SJCRH30 (cell line): ENCODE measurements at regions not wholly inside any gene's neighbourhood (a gene's known extent, or its start where the extent isn't known, plus 50 kb on each side); places are given as distances from the start of the nearest gene placed in this dataset.
"Not testable (repeated sequence)": the region's sequence is repeated elsewhere in the genome, so short reads cannot be mapped to it uniquely, and the experiment has no call there.

Experiments
- DNase-seq, 2 experiments: peaks; one replicate each; pipeline ENCODE4 v3.0.0-alpha.2; 2015 to 2020
- H3K27ac ChIP-seq: fragments of 250-450 bp; sonication (Bioruptor Pico); 2 replicates; pipeline ENCODE4 v1.5.1; 2020; ENCODE audit warnings: mild to moderate bottlenecking, moderate library complexity
- H3K27me3 ChIP-seq: fragments of 250-450 bp; sonication (Bioruptor Pico); 2 replicates; pipeline ENCODE4 v1.5.1; 2020; ENCODE audit warnings: mild to moderate bottlenecking, moderate library complexity
- H3K36me3 ChIP-seq: fragments of 250-450 bp; sonication (Bioruptor Pico); 2 replicates; pipeline ENCODE4 v1.5.1; 2020; ENCODE audit warnings: mild to moderate bottlenecking, moderate library complexity
- H3K4me1 ChIP-seq: fragments of 250-450 bp; sonication (Bioruptor Pico); 2 replicates; pipeline ENCODE4 v1.5.1; 2020; ENCODE audit warnings: mild to moderate bottlenecking, moderate library complexity
- H3K4me3 ChIP-seq: fragments of 250-450 bp; sonication (Bioruptor Pico); 2 replicates; pipeline ENCODE4 v1.5.1; 2020; ENCODE audit warnings: mild to moderate bottlenecking, moderate library complexity
- H3K9me3 ChIP-seq: fragments of 250-450 bp; sonication (Bioruptor Pico); replicated peaks from 2 replicates; pipeline ENCODE4 v1.5.1; 2020; ENCODE audit warnings: mild to moderate bottlenecking, moderate library complexity

DNA sequence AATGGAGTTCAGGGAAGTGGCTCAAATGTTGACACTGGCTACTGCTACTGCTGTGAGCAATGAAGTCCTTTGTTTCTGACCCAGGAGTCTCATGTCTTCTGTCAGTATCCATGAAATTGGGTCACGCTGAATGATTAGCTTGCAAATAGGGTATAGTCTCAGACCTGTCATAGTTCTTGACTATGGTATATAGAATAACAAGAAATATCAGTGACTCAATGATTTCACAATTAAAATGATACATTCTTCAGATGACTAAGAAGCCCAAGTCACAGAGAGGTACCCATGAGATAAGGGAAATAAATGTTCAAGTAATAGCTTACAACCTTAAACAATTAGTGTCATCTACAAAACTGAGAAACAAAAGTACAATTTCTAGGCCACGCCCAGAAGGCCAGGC is 89.3 kb downstream of the LYZL2 start:
- no peaks in the 10 kb centered on the region for H3K27me3 ChIP-seq
- no peak overlapping the region for H3K4me3 ChIP-seq
- peaks cover 19% of the 10 kb centered on the region for H3K4me1 ChIP-seq
- H3K27ac ChIP-seq: no peak overlapping the region
- no peaks in the 10 kb centered on the region for H3K36me3 ChIP-seq
- no peak for DNase-seq
- 0 out of 2 replicates have a peak, but pooled peaks cover 2% of the 10 kb centered on the region for H3K9me3 ChIP-seq

DNA sequence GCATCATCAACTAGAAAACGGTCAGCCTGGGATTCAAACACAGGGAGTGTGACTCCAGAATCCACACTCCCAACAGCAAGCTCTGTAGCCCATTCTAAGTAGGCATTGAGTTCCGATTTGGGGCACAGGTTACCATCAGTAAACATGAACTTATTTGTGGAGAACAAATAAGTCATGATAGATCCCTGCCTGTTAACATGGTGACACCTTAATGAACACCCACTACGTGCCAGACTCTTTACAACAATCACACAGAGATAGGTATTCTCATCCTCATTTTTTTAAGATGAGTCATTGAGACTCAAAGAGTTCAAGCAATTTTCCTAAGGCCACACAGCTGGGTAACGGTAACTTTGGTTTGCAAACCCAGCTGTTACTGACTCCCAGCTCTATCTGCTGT is 91.5 kb downstream of the LYZL2 start:
- 0 out of 2 replicates have a peak, but pooled peaks cover 2% of the 10 kb centered on the region for H3K9me3 ChIP-seq
- H3K4me3 ChIP-seq: no peak overlapping the region
- no peaks in the 10 kb centered on the region for H3K27me3 ChIP-seq
- H3K4me1 ChIP-seq: peaks cover 19% of the 10 kb centered on the region
- no peaks in the 10 kb centered on the region for H3K36me3 ChIP-seq
- peak in 1 of 2 experiments; percentile 22 for DNase-seq
- H3K27ac ChIP-seq: no peak overlapping the region

DNA sequence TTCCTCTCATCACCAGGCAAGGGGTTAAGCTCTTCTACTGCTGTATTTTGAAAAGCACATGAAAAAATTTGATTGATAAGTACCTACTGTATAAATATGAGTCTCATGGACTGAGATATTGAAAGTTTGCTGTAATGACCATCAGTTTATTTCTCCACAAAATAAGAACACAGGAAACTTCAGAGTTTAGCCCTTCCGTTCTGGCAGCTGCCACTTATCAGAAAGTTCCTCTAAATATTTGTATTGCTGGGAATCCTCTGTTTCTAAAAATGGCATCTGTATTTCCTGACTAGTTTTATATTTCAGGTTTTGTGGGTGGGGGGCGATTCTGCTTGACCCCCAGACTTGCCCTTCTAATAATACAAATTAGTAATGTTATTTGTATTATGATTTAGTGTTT is 92.0 kb downstream of the LYZL2 start:
- H3K4me1 ChIP-seq: peaks cover 19% of the 10 kb centered on the region
- no peaks in the 10 kb centered on the region for H3K36me3 ChIP-seq
- H3K4me3 ChIP-seq: no peak overlapping the region
- DNase-seq: no peak
- 0 out of 2 replicates have a peak, but pooled peaks cover 2% of the 10 kb centered on the region for H3K9me3 ChIP-seq
- no peaks in the 10 kb centered on the region for H3K27me3 ChIP-seq
- no peak overlapping the region for H3K27ac ChIP-seq

DNA sequence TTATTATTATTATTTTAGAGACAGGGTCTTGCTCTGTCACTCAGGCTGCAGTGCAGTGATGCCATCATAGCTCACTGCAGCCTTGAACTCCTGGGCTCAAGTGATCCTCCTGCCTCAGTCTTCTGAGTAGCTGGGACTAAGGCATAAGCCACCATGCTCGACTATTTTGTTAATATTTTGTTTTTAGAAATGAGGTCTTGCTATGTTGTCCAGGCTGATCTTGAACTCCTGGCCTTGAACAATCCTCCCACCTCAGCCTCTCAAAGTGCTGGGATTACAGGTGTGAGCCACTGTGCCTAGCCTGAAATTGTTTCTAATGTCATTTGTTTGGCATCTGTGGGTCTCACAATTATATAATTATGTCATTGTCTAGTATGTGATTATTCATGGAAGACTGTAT is 92.4 kb downstream of the LYZL2 start:
- not testable (repeated sequence) for DNase-seq, H3K27me3 ChIP-seq, H3K27ac ChIP-seq, H3K9me3 ChIP-seq, H3K36me3 ChIP-seq, H3K4me3 ChIP-seq
- H3K4me1 ChIP-seq: peaks cover 19% of the 10 kb centered on the region

DNA sequence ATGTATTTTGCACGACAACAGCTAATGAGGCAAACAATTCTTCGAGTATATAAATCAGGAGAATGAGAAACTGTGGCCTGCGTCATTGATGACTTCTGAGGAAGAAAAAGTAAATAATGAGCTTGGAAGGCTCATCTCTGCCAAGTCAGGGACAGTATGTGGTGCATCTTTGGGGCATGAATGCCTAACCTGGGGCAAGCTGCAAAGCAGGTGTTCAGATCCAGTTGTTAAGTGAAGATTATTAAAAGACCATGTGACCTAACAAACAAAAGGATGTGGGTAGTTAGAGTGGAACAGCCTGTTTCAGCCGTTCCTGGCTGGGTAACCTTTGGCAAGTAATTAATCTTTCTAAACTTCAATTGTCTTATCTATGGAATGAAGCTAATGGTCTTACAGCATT is 93.0 kb downstream of the LYZL2 start:
- Histone ChIP-seq H3K4me1 (peaks cover 19% of the 10 kb centered on the region), H3K27ac (no peak overlapping the region), H3K4me3 (no peak overlapping the region), H3K27me3 (no peaks in the 10 kb centered on the region), H3K9me3 (0 out of 2 replicates have a peak, but pooled peaks cover 2% of the 10 kb centered on the region), H3K36me3 (no peaks in the 10 kb centered on the region)
- no peak for DNase-seq

DNA sequence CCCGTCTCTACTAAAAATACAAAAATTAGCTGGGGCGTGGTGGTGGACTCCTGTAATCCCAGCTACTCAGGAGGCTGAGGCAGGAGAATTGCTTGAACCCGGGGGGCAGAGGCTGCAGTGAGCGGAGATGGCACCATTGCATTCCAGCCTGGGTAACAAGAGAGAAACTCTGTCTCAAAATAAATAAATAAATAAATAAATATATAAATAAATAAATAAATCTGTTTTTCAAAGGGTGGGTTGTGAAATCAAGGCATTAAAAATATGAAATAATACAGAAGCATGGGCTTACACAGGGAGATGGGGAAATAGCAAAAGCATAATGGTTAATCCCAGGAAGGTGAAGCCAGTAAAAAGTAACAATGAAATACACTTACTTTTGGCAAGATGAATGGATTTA is 93.9 kb downstream of the LYZL2 start:
- no peaks in the 10 kb centered on the region for H3K36me3 ChIP-seq
- no peak for DNase-seq

DNA sequence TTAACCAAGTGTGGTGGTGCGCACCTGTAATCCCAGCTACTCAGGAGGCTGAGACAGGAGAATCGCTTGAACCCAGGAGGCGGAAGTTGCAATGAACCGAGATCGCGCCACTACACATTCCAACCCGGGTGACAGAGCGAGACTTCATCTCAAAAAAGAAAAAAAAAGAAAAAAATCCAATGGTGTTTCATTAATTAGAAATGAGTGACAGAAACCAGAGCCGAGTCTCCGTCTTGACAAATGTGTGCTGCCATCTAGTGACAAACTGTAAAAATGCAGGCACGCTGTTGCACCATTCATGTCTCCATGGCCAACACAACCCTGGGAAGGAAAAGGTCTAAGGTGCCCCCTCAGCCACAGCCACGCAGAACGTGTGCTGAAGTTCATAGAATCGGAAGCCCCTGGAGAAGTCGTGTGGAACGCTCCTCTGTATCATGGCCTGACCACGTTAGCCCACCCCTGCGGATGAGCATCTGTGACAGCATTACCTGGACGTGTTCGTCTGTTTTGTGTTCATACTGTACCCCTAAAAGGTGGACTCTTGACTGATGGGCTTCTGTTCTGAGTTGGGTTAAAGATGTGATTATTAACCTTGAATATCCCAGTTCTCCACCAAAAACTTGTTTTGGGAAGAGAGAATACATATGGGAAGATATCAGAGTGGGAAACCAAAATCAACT is 94.9 kb downstream of the LYZL2 start:
- Histone ChIP-seq H3K27me3 (no peaks in the 10 kb centered on the region), H3K9me3 (0 out of 2 replicates have a peak, but pooled peaks cover 2% of the 10 kb centered on the region), H3K36me3 (no peaks in the 10 kb centered on the region), H3K4me1 (peaks cover 19% of the 10 kb centered on the region), H3K27ac (no peak overlapping the region), H3K4me3 (no peak overlapping the region)
- DNase-seq: peak; percentile 42 to 77

More for the DNA sequence above, 93.9 kb downstream of the LYZL2 start:
- Histone ChIP-seq H3K4me1 (peaks cover 19% of the 10 kb centered on the region), H3K4me3 (no peak overlapping the region), H3K27ac (no peak overlapping the region), H3K9me3 (0 out of 2 replicates have a peak, but pooled peaks cover 2% of the 10 kb centered on the region), H3K27me3 (no peaks in the 10 kb centered on the region)

DNA sequence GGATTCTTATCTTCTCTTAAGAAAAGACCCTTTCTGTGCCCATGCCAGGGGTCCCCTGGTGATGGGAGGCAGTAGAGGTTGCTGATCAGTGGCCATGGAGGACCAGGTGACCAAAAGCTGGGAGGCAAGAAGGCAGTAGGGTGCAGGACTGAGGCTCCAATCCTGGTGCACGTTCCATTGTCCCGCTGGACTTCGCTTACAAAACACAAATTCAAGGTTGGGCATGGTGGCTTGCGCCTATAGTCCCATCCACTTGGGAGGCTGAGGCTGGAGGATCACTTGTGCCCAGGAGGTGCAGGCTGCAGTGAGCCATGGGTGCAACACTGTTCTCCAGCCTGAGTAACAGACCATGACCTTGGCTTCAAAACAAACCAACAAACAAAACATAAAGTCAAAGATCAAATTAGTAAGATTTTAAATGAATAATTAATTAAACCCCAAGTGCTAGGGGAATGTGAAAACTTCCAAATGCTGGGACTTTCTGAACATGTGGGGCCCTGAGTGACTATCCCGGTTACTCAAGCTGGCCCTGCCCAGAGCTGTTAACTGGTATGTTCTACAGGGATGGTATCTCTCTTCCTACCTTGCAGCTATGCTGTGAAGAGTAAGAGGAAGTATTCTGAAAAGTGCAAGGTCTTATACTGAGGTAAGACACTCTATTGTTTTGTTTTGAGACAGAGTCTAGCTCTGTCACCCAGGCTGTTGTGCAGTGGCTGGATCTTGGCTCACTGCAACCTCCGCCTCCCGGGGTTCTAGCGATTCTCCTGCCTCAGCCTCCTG is 97.6 kb downstream of the LYZL2 start:
- no peak for DNase-seq
- H3K4me3 ChIP-seq: no peak overlapping the region

DNA sequence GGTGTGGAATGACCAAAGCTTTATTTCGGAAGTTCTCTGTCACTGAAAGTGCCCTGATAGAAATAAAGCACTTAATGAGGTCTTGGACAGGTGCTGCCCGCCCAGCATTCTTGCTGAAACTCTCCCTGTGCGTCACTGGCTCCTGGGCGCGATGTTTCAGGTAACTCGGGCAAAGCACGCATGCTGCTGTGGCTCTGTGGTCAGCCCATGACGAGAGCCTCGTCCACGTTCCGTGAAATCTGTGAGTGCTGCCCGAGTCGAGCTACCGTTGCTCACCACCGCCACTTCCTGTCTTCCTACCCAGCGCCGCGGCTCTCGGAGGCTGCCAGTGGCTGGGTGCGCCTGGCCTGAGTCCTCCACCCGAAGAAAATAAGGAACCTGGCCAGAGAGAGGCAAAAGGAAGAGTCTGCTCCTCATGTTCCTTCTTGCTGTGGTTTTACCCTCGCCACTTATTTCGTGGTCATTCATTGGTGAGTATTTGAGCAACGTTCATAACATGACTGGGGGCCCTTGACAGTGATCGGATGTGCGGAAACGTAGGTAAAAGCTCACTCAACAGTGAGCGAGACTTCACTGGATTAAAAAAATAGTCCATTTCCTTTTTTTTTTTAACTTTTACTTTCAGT is 95.5 kb downstream of the MAP3K8 start:
- no peak overlapping the region for H3K27ac ChIP-seq
- no peaks in the 10 kb centered on the region for H3K4me1 ChIP-seq
- no peaks in the 10 kb centered on the region for H3K9me3 ChIP-seq
- no peak for DNase-seq
- H3K4me3 ChIP-seq: no peak overlapping the region
- H3K36me3 ChIP-seq: no peaks in the 10 kb centered on the region
- H3K27me3 ChIP-seq: no peaks in the 10 kb centered on the region

More for the DNA sequence above, 97.6 kb downstream of the LYZL2 start:
- Histone ChIP-seq H3K4me1 (peaks cover 7% of the 10 kb centered on the region; the same call in 1 of the 2 replicates), H3K27ac (no peak overlapping the region), H3K36me3 (no peaks in the 10 kb centered on the region), H3K9me3 (no peaks in the 10 kb centered on the region), H3K27me3 (no peaks in the 10 kb centered on the region)

DNA sequence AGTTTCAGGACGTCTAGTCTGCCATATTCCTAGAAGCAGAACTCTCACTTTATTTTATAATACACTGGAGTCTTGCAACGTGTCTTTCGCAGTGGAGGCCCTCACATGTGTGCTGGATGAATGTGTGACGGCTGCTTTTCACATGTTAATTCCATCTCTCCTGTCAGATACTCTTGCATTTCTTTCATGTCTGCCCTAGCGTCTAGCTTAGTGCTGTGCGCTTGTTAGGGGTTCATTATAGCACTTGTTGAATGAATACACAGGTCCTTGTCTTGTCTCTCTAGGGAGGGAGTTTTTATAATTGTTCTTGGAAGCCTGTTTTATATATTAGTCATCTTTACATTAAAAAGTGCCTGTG is 94.4 kb downstream of the MAP3K8 start:
- H3K4me3 ChIP-seq: no peak overlapping the region
- H3K27me3 ChIP-seq: no peaks in the 10 kb centered on the region
- no peaks in the 10 kb centered on the region for H3K9me3 ChIP-seq
- DNase-seq: no peak
- no peaks in the 10 kb centered on the region for H3K4me1 ChIP-seq
- no peak overlapping the region for H3K27ac ChIP-seq
- H3K36me3 ChIP-seq: no peaks in the 10 kb centered on the region

DNA sequence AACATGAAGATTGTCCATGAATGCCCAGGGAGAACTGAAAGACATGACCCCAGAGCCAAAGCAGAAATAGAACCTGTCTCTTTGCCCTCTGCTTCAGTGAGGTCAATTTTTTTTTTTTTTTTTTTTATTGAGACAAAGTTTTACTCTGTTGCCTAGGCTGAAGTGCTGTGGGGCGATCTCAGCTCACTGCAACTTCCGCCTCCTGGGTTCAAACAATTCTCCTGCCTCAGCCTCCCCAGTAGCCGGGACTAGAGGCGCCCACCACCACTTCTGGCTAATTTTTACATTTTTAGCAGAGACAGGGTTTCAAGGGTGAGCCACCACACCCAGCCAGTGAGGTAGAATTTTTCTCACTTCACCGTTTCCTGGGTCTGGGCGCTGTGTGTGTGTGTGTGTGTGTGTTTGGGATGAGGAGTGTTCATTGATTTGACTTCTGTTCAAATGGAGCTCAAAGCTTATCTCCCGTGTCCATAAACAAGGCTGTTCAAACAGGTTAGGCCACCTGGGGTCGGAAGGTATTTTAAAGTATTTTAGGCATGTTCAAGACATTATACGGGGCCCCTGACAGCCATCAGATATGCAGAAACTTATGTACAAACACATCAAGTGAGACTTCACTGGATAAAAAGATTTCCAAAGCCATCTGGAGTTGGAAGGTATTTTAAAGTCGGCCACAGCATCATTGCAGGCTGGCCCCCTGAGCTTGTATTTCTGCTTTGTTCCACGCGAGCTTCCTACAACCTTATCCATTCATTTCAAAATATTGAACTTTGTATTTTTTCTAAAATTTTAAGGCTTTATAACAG is 93.8 kb downstream of the MAP3K8 start:
- Histone ChIP-seq H3K27me3 (no peaks in the 10 kb centered on the region), H3K4me3 (no peak overlapping the region), H3K27ac (no peak overlapping the region), H3K36me3 (no peaks in the 10 kb centered on the region), H3K9me3 (no peaks in the 10 kb centered on the region), H3K4me1 (no peaks in the 10 kb centered on the region)
- no peak for DNase-seq

DNA sequence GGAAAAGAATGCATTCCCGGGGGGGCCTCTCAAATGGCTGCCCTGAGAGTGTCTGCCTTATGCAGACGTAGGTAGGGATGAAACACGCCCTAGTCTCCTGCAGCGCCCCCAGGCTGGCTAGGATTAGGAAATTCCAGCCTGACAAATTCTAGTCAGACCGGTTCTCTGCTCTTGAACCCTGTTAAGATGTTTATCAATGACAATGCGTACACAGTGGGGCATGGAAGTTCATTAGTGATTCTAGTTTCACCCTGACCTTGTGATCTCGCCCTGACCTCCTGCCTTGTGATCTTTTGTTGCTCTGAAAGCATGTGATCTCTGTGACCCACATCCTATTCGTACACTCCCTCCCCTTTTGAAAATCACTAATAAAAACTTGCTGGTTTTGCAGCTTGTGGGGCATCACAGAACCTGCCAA is 88.7 kb downstream of the MAP3K8 start:
- DNase-seq, H3K4me1 ChIP-seq, H3K36me3 ChIP-seq, H3K9me3 ChIP-seq, H3K27me3 ChIP-seq, H3K27ac ChIP-seq, H3K4me3 ChIP-seq: not testable (repeated sequence)

DNA sequence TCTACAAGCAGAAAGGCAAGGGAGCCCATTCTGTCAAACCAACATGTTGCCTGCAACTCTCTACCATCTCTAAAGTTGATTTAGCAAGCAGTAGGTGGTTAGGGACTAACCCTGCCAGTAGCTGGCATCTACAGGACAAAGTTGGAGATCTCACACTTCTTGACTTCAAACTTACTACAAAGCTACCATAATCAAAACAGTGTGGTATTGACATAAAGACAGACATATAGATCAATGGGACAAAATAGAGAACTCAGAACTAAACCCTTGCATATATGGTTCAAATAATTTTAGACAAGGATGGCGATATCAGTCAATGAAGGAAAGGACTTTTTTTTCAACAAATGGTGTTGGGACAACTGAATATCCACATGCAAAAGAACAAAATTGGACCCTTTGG is 84.9 kb downstream of the MAP3K8 start:
- H3K4me3 ChIP-seq: no peak overlapping the region
- H3K4me1 ChIP-seq: no peaks in the 10 kb centered on the region
- H3K9me3 ChIP-seq: 0 out of 2 replicates have a peak, but pooled peaks cover 4% of the 10 kb centered on the region
- H3K27me3 ChIP-seq: no peaks in the 10 kb centered on the region
- DNase-seq: no peak
- no peaks in the 10 kb centered on the region for H3K36me3 ChIP-seq
- no peak overlapping the region for H3K27ac ChIP-seq
